A673 (cell line): ENCODE measurements at regions not wholly inside any gene's neighbourhood (a gene's known extent, or its start where the extent isn't known, plus 50 kb on each side); places are given as distances from the start of the nearest gene placed in this dataset.

ENCODE experiments used
- BruUV-seq: library from RNA; stranded (reverse); fragments of 400-500 nt; replicated peaks from 2 replicates; lab custom pipeline; 2021; lab: Mats Ljungman, UMichigan
- CTCF ChIA-PET: fragments of 300-600 bp; sonication (Branson Sonifier 250); formaldehyde crosslinking; loops from one replicate; lab custom pipeline; 2022; ENCODE audit warnings: antibody characterized with exemption; lab: Charles Lee
- POLR2A ChIA-PET: fragments of 300-600 bp; sonication (Branson Sonifier 250); formaldehyde crosslinking; loops from one replicate; lab custom pipeline; 2022; ENCODE audit warnings: antibody characterized with exemption; ENCODE audit not compliant: low non-redundant PET; lab: Charles Lee
- DNase-seq: peaks from one replicate; pipeline ENCODE4 v3.0.0-alpha.2; 2015; ENCODE audit warnings: low spot score
- H3K27ac ChIP-seq: fragments of 200-600 bp; sonication (generic); 2 replicates; pipeline ENCODE4 v1.5.1; 2016; ENCODE audit warnings: mixed run types, low read depth, mild to moderate bottlenecking, mixed read lengths, antibody characterized with exemption, low read length; ENCODE audit not compliant: poor library complexity, severe bottlenecking
- H3K27me3 ChIP-seq: fragments of 200-600 bp; sonication (generic); replicated peaks from 2 replicates; pipeline ENCODE4 v1.6.1; 2017; ENCODE audit warnings: mixed run types, low read depth, mild to moderate bottlenecking, mixed read lengths, antibody characterized with exemption, low read length; ENCODE audit not compliant: insufficient read depth, poor library complexity
- H3K36me3 ChIP-seq: fragments of 200-600 bp; sonication (generic); 2 replicates; pipeline ENCODE4 v1.6.1; 2016; ENCODE audit warnings: mixed run types, mild to moderate bottlenecking, mixed read lengths, antibody characterized with exemption, low read length; ENCODE audit not compliant: insufficient read depth, poor library complexity, severe bottlenecking
- H3K4me1 ChIP-seq: fragments of 200-600 bp; sonication (generic); 2 replicates; pipeline ENCODE4 v1.6.1; 2017; ENCODE audit warnings: mixed run types, mild to moderate bottlenecking, mixed read lengths, antibody characterized with exemption, low read length; ENCODE audit not compliant: insufficient read depth, poor library complexity, severe bottlenecking
- H3K4me3 ChIP-seq: fragments of 200-600 bp; sonication (generic); 2 replicates; pipeline ENCODE4 v1.5.1; 2016; ENCODE audit warnings: low read depth, mixed run types, mild to moderate bottlenecking, mixed read lengths, low read length; ENCODE audit not compliant: poor library complexity, severe bottlenecking
- H3K9me3 ChIP-seq: fragments of 200-600 bp; sonication (generic); 2 replicates; pipeline ENCODE4 v1.6.1; 2016; ENCODE audit warnings: mixed run types, low read depth, mild to moderate bottlenecking, mixed read lengths, antibody characterized with exemption, low read length; ENCODE audit not compliant: poor library complexity, severe bottlenecking
- EZH2 ChIP-seq: fragments of 200-600 bp; sonication (generic); IDR thresholded peaks from 2 replicates; pipeline ENCODE4 v1.6.1; 2017; ENCODE audit warnings: borderline replicate concordance, low read depth, mild to moderate bottlenecking, mixed read lengths, antibody characterized with exemption, low read length; ENCODE audit not compliant: poor library complexity, severe bottlenecking
- intact Hi-C: fragments of 100-400 bp; cut with micrococcal nuclease; formaldehyde crosslinking; loops from one replicate; pipeline ENCODE4 v1.10.0; 2022; ENCODE audit not compliant: unreplicated experiment
- TF ChIP-seq, protein P1 (sequence below): fragments of 300-800, 200-600 bp; sonication (generic); conservative IDR thresholded peaks from 2 replicates; pipeline ENCODE4 v1.5.1; 2017; ENCODE audit warnings: low read depth, mild to moderate bottlenecking, antibody characterized with exemption, low read length, moderate library complexity, mixed read lengths

DNA sequence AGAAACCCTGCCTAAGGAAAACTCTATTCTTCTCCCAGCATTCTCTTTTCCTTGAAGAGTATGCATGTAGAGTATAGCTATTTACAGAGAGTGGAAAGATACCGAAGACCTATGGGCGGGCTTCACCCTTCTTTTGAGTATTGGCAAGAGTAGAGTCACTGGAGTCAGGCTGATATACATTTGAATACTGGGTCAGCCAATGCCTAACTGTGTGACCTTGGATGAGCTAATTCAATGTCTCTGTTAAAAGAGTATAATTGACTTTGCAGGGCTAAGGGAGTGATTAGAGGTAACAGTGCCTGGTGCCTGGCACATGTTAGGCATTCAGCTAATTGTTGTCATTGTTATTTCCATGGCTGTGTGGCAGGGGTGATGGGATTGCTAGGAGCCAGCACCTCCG lies 75.6 kb downstream of the TUSC7 start:
- H3K9me3 ChIP-seq: no peaks in the 10 kb centered on the region
- intact Hi-C loops: no loop called here
- ChIA-PET CTCF (no interaction called here), POLR2A (no interaction called here)
- no peak for DNase-seq
- no peaks in the 10 kb centered on the region for H3K4me1 ChIP-seq
- H3K36me3 ChIP-seq: no peaks in the 10 kb centered on the region
- H3K27ac ChIP-seq: no peak overlapping the region
- no peaks in the 10 kb centered on the region for H3K27me3 ChIP-seq
- H3K4me3 ChIP-seq: no peak overlapping the region
- TF ChIP-seq, protein P1, sequence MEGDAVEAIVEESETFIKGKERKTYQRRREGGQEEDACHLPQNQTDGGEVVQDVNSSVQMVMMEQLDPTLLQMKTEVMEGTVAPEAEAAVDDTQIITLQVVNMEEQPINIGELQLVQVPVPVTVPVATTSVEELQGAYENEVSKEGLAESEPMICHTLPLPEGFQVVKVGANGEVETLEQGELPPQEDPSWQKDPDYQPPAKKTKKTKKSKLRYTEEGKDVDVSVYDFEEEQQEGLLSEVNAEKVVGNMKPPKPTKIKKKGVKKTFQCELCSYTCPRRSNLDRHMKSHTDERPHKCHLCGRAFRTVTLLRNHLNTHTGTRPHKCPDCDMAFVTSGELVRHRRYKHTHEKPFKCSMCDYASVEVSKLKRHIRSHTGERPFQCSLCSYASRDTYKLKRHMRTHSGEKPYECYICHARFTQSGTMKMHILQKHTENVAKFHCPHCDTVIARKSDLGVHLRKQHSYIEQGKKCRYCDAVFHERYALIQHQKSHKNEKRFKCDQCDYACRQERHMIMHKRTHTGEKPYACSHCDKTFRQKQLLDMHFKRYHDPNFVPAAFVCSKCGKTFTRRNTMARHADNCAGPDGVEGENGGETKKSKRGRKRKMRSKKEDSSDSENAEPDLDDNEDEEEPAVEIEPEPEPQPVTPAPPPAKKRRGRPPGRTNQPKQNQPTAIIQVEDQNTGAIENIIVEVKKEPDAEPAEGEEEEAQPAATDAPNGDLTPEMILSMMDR: no peak
- no peak for TF ChIP-seq EZH2
- no TSS peak for BruUV-seq

DNA sequence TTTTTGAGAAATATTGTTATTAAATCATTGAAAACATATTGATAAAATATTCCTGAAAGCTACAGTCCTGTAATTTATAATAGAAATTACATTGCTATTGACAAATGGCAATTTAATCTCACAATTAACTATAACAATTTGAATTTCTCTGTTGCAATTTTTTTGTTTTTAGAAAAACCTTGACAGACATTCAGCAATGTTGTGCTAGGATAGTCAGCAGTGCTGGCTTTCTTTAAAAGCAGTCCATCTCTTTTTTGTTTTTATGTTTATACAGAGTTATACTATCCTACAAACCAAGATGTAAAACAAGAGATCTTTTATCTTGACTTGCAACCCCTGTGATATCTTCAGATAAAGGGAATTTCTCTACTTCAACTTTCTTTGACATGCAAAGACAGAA lies 93.1 kb downstream of the TUSC7 start:
- H3K27me3 ChIP-seq: no peaks in the 10 kb centered on the region
- DNase-seq: no peak
- peaks cover 8% of the 10 kb centered on the region for H3K4me1 ChIP-seq
- CTCF ChIA-PET: no interaction called here
- POLR2A ChIA-PET: no interaction called here
- no TSS peak for BruUV-seq
- no peak overlapping the region for H3K27ac ChIP-seq
- no peak overlapping the region for H3K4me3 ChIP-seq
- no peaks in the 10 kb centered on the region for H3K36me3 ChIP-seq
- intact Hi-C loops: no loop called here
- no peak for TF ChIP-seq EZH2
- TF ChIP-seq, protein P1: no peak
- no peaks in the 10 kb centered on the region for H3K9me3 ChIP-seq

- H3K27ac ChIP-seq: no peak overlapping the region
- TF ChIP-seq, protein P1: no peak
- TF ChIP-seq EZH2: no peak
These were observed 96.8 kb downstream of the TUSC7 start for GRCh38 chr3:116806351-116806750.

More at GRCh38 chr3:116806351-116806750, 96.8 kb downstream of the TUSC7 start:
- DNase-seq: peak; percentile 67
- ChIA-PET POLR2A (no interaction called here), CTCF (interaction anchor here (1.2 kb wide), 1 partner anchor 36 kb away, joined by 8 read pairs; no protein-coding TSS in a partner anchor)
- H3K36me3 ChIP-seq: no peaks in the 10 kb centered on the region
- intact Hi-C loops: no loop called here
- peaks cover 8% of the 10 kb centered on the region for H3K4me1 ChIP-seq
- no peaks in the 10 kb centered on the region for H3K9me3 ChIP-seq
- no peaks in the 10 kb centered on the region for H3K27me3 ChIP-seq
- BruUV-seq: no TSS peak
- H3K4me3 ChIP-seq: no peak overlapping the region
